HG02970 (cell line): ENCODE measurements at regions not wholly inside any gene's neighbourhood (a gene's known extent, or its start where the extent isn't known, plus 50 kb on each side); places are given as distances from the start of the nearest gene placed in this dataset.

ENCODE experiments used
- ATAC-seq: cut with Tn5 transposase; IDR thresholded peaks from one replicate; pipeline ENCODE4 v1.9.1; 2021; ENCODE audit warnings: mild to moderate bottlenecking, moderate library complexity, moderate number of reproducible peaks; ENCODE audit not compliant: unreplicated experiment, low FRiP score

GRCh38 chr12:77578466-77579220 lies 252.1 kb upstream of the NAV3 start:
- no peak for ATAC-seq

- no peak for ATAC-seq
Measured at GRCh38 chr12:77577791-77578190, 252.9 kb upstream of the NAV3 start.

- ATAC-seq = no peak
Measured at GRCh38 chr12:77575376-77575919, 255.2 kb upstream of the NAV3 start.

- ATAC-seq = no peak
Measured at GRCh38 chr12:77572371-77572770, 258.3 kb upstream of the NAV3 start.

- ATAC-seq = no peak
Measured at GRCh38 chr12:77571768-77572167, 258.9 kb upstream of the NAV3 start.

GRCh38 chr12:77571127-77571526 lies 259.6 kb upstream of the NAV3 start:
- ATAC-seq = no peak

GRCh38 chr12:77569876-77570275 lies 260.8 kb upstream of the NAV3 start:
- no peak for ATAC-seq

GRCh38 chr12:77560714-77561113 lies 270.0 kb upstream of the NAV3 start:
- no peak for ATAC-seq

GRCh38 chr12:77559400-77560074 lies 271.2 kb upstream of the NAV3 start:
- no peak for ATAC-seq

- ATAC-seq = no peak
Measured at GRCh38 chr12:77555074-77555473, 275.6 kb upstream of the NAV3 start.

GRCh38 chr12:77553976-77554619 lies 276.6 kb upstream of the NAV3 start:
- ATAC-seq = peak; percentile 99

GRCh38 chr12:77549383-77550128 lies 281.1 kb upstream of the NAV3 start:
- ATAC-seq = no peak

GRCh38 chr12:77548797-77549196 lies 281.9 kb upstream of the NAV3 start:
- ATAC-seq = no peak

- ATAC-seq = no peak
Measured at GRCh38 chr12:77540097-77540496, 290.6 kb upstream of the NAV3 start.

GRCh38 chr12:77537663-77538062 lies 293.0 kb upstream of the NAV3 start:
- no peak for ATAC-seq

- ATAC-seq = no peak
Measured at GRCh38 chr12:77535734-77536133, 295.0 kb upstream of the NAV3 start.

GRCh38 chr12:77531912-77532311 lies 298.8 kb upstream of the NAV3 start:
- ATAC-seq = no peak

- ATAC-seq = no peak
Measured at GRCh38 chr12:77522247-77522646, 308.4 kb upstream of the NAV3 start.

- ATAC-seq = no peak
Measured at GRCh38 chr12:77521508-77522115, 309.1 kb upstream of the NAV3 start.

- no peak for ATAC-seq
Measured at GRCh38 chr12:77514511-77514910, 316.2 kb upstream of the NAV3 start.
